IPS DF 19.7 (cell line): ENCODE measurements at regions not wholly inside any gene's neighbourhood (a gene's known extent, or its start where the extent isn't known, plus 50 kb on each side); places are given as distances from the start of the nearest gene placed in this dataset.

Source experiments
- DNase-seq: peaks from one replicate; pipeline ENCODE4 v3.0.0-alpha.2; 2013; ENCODE audit warnings: low read depth, low spot score

GRCh38 chr3:43894176-43895049, 203.7 kb downstream of the ABHD5 start:
- peak; percentile 59 for DNase-seq

- no peak for DNase-seq
These were observed 204.8 kb downstream of the ABHD5 start for GRCh38 chr3:43895573-43895972.

GRCh38 chr3:43902415-43902814, 211.7 kb downstream of the ABHD5 start:
- DNase-seq = no peak

- no peak for DNase-seq
These were observed 214.4 kb downstream of the ABHD5 start for GRCh38 chr3:43905157-43905556.

GRCh38 chr3:43906849-43907507, 216.2 kb downstream of the ABHD5 start:
- DNase-seq = no peak

- no peak for DNase-seq
These were observed 216.7 kb downstream of the ABHD5 start for GRCh38 chr3:43907508-43907858.

- no peak for DNase-seq
These were observed 217.7 kb downstream of the ABHD5 start for GRCh38 chr3:43908456-43908855.

GRCh38 chr3:43909149-43909548, 218.4 kb downstream of the ABHD5 start:
- DNase-seq = no peak

- DNase-seq = no peak
These were observed 220.0 kb downstream of the ABHD5 start for GRCh38 chr3:43910750-43911149.

GRCh38 chr3:43913036-43913948, 222.6 kb downstream of the ABHD5 start:
- DNase-seq = no peak

GRCh38 chr3:43914269-43914668, 223.5 kb downstream of the ABHD5 start:
- no peak for DNase-seq

GRCh38 chr3:43915546-43915945, 224.8 kb downstream of the ABHD5 start:
- DNase-seq = no peak

- no peak for DNase-seq
These were observed 226.6 kb downstream of the ABHD5 start for GRCh38 chr3:43917361-43917760.

- no peak for DNase-seq
These were observed 228.3 kb downstream of the ABHD5 start for GRCh38 chr3:43919029-43919428.

- DNase-seq = no peak
These were observed 230.4 kb downstream of the ABHD5 start for GRCh38 chr3:43921056-43921648.

GRCh38 chr3:43922374-43922773, 231.6 kb downstream of the ABHD5 start:
- no peak for DNase-seq

GRCh38 chr3:43923104-43923882, 232.6 kb downstream of the ABHD5 start:
- DNase-seq = no peak

GRCh38 chr3:43926055-43926454, 235.3 kb downstream of the ABHD5 start:
- no peak for DNase-seq

- no peak for DNase-seq
These were observed 242.2 kb downstream of the ABHD5 start for GRCh38 chr3:43932921-43933320.

GRCh38 chr3:43948013-43948412, 257.3 kb downstream of the ABHD5 start:
- no peak for DNase-seq

GRCh38 chr3:43949594-43949993, 258.9 kb downstream of the ABHD5 start:
- DNase-seq = no peak
